OCI-LY1 (cell line): ENCODE measurements at regions not wholly inside any gene's neighbourhood (a gene's known extent, or its start where the extent isn't known, plus 50 kb on each side); places are given as distances from the start of the nearest gene placed in this dataset.

ENCODE experiments used
- H2AFZ ChIP-seq: fragments of 200-600 bp; sonication (generic), shearing (Covaris generic); 2 replicates; pipeline ENCODE4 v1.6.0; 2014; ENCODE audit warnings: antibody characterized with exemption, mild to moderate bottlenecking, low read length
- H3F3A ChIP-seq: fragments of 200-600 bp; sonication (generic), shearing (Covaris generic); 2 replicates; pipeline ENCODE4 v1.6.0; 2014; ENCODE audit warnings: mild to moderate bottlenecking, antibody characterized with exemption, low read length, moderate library complexity; ENCODE audit not compliant: insufficient read depth
- H3K27ac ChIP-seq: fragments of 200-600 bp; sonication (generic); 2 replicates; pipeline ENCODE4 v1.5.1; 2014; ENCODE audit warnings: low read length, mixed run types, mild to moderate bottlenecking, low read depth; ENCODE audit not compliant: poor library complexity, severe bottlenecking
- H3K27me3 ChIP-seq: fragments of 200-600 bp; sonication (generic); 2 replicates; pipeline ENCODE4 v1.6.0; 2014; ENCODE audit warnings: antibody characterized with exemption, mild to moderate bottlenecking, low read length, moderate library complexity; ENCODE audit not compliant: insufficient read depth
- H3K36me3 ChIP-seq: fragments of 200-600 bp; sonication (generic); 2 replicates; pipeline ENCODE4 v1.6.1; 2014; ENCODE audit warnings: mild to moderate bottlenecking, antibody characterized with exemption, low read length, moderate library complexity, mixed read lengths; ENCODE audit not compliant: insufficient read depth
- H3K4me1 ChIP-seq: fragments of 200-600 bp; sonication (generic); 2 replicates; pipeline ENCODE4 v1.5.1; 2014; ENCODE audit warnings: mild to moderate bottlenecking, low read length, moderate library complexity; ENCODE audit not compliant: insufficient read depth, severe bottlenecking
- H3K4me2 ChIP-seq: fragments of 200-600 bp; sonication (generic), shearing (Covaris generic); 2 replicates; pipeline ENCODE4 v1.6.1; 2014; ENCODE audit warnings: low read length
- H3K4me3 ChIP-seq: fragments of 200-600 bp; sonication (generic); 2 replicates; pipeline ENCODE4 v1.5.1; 2014; ENCODE audit warnings: low read length, low read depth, mild to moderate bottlenecking, mixed read lengths; ENCODE audit not compliant: poor library complexity, severe bottlenecking
- H3K79me2 ChIP-seq: fragments of 200-600 bp; shearing (Covaris generic); 2 replicates; pipeline ENCODE4 v1.6.1; 2016; ENCODE audit warnings: mixed run types, low read length, mixed read lengths; ENCODE audit not compliant: insufficient read depth
- H3K9ac ChIP-seq: fragments of 200-600 bp; sonication (generic), shearing (Covaris generic); 2 replicates; pipeline ENCODE4 v1.6.1; 2014; ENCODE audit warnings: mild to moderate bottlenecking, low read length, mixed read lengths
- H3K9me2 ChIP-seq: fragments of 200-600 bp; sonication (generic), shearing (Covaris generic); 2 replicates; pipeline ENCODE4 v1.6.1; 2014; ENCODE audit warnings: low read depth, mild to moderate bottlenecking, low read length, mixed read lengths
- H3K9me3 ChIP-seq: fragments of 200-600 bp; shearing (Covaris generic); 2 replicates; pipeline ENCODE4 v1.6.1; 2014; ENCODE audit warnings: low read length, mixed read lengths
- H4K20me1 ChIP-seq: fragments of 200-600 bp; sonication (generic), shearing (Covaris generic); 2 replicates; pipeline ENCODE4 v1.6.0; 2016; ENCODE audit warnings: mild to moderate bottlenecking, low read length; ENCODE audit not compliant: insufficient read depth
- CTCF ChIP-seq: fragments of 200-600 bp; sonication (generic), shearing (Covaris generic); IDR thresholded peaks from 2 replicates; pipeline ENCODE4 v1.5.1; 2017; ENCODE audit warnings: mild to moderate bottlenecking, antibody characterized with exemption, low read length, moderate library complexity, mixed read lengths
- EZH2 ChIP-seq: fragments of 200-600 bp; sonication (generic), shearing (Covaris generic); IDR thresholded peaks from 2 replicates; pipeline ENCODE4 v1.8.0; 2017; ENCODE audit warnings: borderline replicate concordance, mixed run types, mild to moderate bottlenecking, antibody characterized with exemption, low read length, moderate library complexity, mixed read lengths

- Histone ChIP-seq H3K9me2 (no peaks in the 10 kb centered on the region), H3K9ac (no peak overlapping the region), H3K4me2 (no peak overlapping the region), H3K4me1 (no peaks in the 10 kb centered on the region), H3K4me3 (no peak overlapping the region), H3K36me3 (no peaks in the 10 kb centered on the region), H3K79me2 (no peaks in the 10 kb centered on the region), H3K27ac (no peak overlapping the region), H3K27me3 (no peaks in the 10 kb centered on the region), H2AFZ (no peak overlapping the region), H3F3A (no peaks in the 10 kb centered on the region), H4K20me1 (no peaks in the 10 kb centered on the region), H3K9me3 (no peaks in the 10 kb centered on the region)
- TF ChIP-seq EZH2 (no peak), CTCF (no peak)
Measured at GRCh38 chr12:89038831-89039512, 313.3 kb downstream of the DUSP6 start.

- Histone ChIP-seq H3K9me2 (no peaks in the 10 kb centered on the region), H3K36me3 (no peaks in the 10 kb centered on the region), H3F3A (no peaks in the 10 kb centered on the region), H3K4me2 (no peak overlapping the region), H3K4me3 (no peak overlapping the region), H3K9ac (no peak overlapping the region), H2AFZ (no peak overlapping the region), H3K79me2 (no peaks in the 10 kb centered on the region), H3K27ac (no peak overlapping the region), H3K27me3 (no peaks in the 10 kb centered on the region), H3K9me3 (no peaks in the 10 kb centered on the region), H4K20me1 (no peaks in the 10 kb centered on the region), H3K4me1 (no peaks in the 10 kb centered on the region)
- TF ChIP-seq EZH2 (no peak), CTCF (no peak)
Measured at GRCh38 chr12:89033062-89033461, 319.2 kb downstream of the DUSP6 start.

- no peaks in the 10 kb centered on the region for H3K4me1 ChIP-seq
- H3K79me2 ChIP-seq = no peaks in the 10 kb centered on the region
- no peaks in the 10 kb centered on the region for H3F3A ChIP-seq
- no peak overlapping the region for H2AFZ ChIP-seq
- no peak for TF ChIP-seq CTCF
- no peak for TF ChIP-seq EZH2
- no peaks in the 10 kb centered on the region for H3K36me3 ChIP-seq
- no peaks in the 10 kb centered on the region for H3K9me3 ChIP-seq
- no peak overlapping the region for H3K27ac ChIP-seq
- no peaks in the 10 kb centered on the region for H3K9me2 ChIP-seq
- H3K4me2 ChIP-seq = no peak overlapping the region
- H3K27me3 ChIP-seq = no peaks in the 10 kb centered on the region
- no peak overlapping the region for H3K4me3 ChIP-seq
- H3K9ac ChIP-seq = no peak overlapping the region
- no peaks in the 10 kb centered on the region for H4K20me1 ChIP-seq
Measured at GRCh38 chr12:89029961-89030360, 322.3 kb downstream of the DUSP6 start.
